Iris pigment epithelial cell (primary cell): ENCODE measurements at regions not wholly inside any gene's neighbourhood (a gene's known extent, or its start where the extent isn't known, plus 50 kb on each side); places are given as distances from the start of the nearest gene placed in this dataset.

Experiments used
- DNase-seq: peaks from one replicate; pipeline ENCODE4 v3.0.0-alpha.2; 2011; ENCODE audit warnings: low read depth

DNA sequence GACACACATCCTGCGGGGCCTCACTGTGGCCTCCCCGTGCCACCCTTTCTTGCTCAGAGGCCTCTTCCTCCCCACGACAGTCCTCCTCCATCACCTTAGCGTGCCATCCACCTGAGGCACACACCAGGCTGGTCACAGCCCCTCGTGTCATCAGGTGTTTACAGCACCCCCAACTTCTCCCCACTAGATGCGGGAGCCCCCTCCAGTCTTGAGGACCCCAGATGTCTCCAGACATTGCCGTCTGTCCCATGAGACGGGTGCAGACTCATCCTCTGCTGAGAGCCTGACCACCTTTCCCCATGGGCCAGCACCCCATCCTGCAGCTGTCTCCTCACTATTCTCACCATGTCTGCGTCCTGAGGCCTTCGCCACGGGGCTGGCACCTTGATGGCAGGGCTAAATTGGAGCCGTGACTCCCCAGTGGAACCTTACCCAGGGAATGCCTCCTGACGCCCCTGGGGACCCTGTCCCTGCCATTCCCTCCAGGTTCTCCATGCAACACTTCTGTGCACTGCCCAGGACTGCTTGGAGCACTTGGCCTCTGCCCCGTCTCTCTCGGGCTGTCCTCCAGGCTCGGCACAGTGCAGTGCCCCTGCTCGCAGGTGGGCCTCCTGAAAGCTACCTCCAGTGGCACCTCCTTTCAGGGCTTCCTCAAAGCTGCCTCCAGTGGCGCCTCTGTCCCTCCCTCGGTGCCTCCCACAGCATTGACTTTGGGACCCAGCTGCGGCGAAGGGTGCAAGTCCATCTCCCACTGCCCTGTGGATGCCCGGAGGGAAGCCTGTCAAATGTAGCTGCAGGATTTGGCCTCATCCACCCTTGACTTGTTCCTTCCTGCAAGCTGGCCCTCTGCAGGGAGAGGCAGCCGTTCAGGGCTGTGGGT lies 1386.8 kb downstream of the BRD1 start:
- DNase-seq: no peak

DNA sequence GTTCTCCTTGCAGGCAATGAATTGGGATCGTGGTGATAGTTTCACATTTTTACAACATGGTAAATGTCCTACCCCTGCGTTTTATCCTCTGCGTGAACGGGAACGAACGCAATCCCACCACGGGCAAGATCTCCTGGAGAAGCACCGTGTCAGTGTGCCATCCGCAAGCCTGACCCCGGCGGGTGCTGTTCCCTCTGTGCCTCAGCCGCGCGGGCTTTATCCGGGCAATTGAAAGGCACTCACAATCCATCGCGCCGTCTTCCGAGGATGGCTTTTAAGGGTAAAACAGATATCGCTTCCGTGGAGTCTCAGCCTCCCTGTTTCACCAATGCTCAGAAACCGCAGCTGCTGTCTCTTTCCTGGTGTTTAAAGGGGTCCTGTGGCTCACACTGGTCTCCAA lies 1387.5 kb downstream of the BRD1 start:
- DNase-seq: no peak

DNA sequence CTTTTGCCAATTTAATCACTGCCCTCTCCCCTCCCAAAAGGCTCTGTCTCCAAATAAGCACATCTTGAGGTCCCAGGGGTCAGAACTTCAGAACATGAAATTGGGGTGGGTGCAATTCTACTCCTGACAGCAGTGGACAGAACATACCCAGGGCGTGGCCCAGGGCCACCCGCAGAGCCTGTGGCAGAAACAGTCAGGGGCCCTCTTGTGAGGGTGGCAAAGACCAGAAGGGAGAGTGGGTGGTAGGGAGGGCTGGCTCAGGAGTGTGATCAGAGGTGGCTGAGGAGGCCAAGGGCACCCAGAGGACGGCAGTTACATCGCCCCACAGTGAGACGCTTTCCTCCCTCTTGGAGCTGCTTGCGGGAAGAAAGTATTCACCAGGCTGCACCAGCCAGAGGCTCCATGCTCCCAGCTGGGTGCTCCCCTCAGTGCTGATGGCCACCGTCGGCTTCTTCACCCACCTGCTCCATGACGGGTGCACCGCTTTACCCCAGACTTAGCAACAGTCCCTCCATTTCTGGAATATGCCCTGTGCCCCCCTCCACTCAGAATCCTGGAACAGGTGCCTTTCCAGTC lies 1388.0 kb downstream of the BRD1 start:
- no peak for DNase-seq

DNA sequence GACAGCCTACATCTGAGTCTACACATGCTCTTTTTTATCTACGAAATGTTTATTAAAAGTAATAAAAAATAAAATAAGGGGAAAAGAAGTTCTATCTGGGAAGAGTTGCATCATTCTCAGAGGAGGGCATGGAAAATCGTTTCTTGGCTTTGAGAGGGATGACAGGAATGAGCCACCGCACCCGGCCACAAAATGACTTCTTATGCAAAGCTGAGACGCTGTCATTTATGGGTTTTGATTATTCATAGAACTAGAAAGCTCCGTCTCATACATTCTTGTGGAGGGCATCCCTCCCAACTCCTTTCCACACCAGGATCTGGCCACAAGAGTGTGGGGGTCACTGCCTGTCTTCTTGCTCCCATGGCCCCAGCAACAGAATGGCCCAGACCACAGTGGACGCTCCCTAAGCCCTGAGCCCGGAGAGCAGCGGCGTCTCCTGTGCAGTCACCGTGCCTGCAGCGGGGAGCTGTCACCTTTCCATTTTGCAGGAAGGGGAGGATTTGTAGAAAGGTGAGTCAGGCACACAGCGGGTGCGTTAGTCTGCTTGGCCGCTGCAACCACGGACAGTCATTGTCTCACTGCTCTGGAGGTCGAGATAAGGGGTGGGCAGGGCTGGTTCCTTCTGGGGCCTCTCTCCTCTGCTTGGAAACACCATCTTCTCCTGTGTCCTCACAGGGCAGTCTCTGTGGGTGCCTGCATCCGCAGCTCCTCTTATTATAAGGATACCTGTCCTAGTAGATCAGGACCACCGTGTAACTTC lies 1388.7 kb downstream of the BRD1 start:
- DNase-seq: no peak

DNA sequence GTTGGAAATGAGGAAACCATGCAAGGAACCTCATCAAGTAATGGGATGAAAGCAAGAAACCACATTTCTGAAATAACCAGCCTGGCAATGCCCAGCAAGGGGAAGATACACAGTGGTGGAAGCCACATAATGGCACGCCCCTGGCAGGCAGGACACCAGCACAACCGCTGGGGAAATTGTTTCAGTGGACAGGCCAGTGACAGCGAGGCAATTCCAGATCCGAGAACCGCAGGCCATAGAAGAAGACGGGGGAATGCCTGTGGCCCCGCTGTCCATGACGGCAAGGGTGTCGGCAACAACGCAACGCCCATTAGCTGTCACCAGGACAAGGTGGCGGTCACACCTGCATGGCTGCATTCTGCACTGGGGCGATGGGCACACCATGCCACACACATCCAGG lies 1389.6 kb downstream of the BRD1 start:
- no peak for DNase-seq

DNA sequence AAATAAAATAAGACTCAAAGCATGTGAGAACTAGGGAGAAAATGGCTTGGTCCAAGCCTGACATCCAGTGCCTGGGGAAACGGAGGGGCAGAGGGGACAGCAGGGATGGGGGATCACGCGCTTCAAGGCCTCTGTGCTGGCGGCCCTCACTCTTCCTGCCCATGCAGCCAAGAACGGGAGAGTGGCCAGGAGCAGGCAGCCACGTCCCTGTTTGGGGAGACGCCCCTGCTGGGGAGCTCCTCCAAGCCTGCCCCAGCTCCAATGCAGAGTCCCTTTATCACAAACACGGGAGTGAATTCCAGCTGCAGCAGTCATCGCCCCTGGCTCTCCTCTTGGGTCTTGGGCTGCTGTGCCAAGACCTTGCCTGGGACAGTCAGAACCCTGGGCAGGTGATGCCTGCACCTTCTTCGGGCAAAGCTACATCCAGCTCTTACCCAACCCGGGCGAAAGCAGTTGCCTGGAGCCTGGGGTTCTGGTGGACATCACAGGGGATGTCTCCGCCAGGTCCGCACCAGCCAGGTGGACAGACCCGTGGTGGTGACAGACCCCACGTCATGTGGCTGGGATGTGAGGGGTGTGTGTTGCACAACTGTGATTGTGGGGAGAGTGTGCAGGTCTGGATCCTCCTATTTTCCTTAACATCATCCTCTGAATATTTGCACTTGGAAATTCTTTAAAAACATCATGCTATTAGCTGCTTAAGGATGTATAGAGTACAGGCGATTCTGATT lies 1391.3 kb downstream of the BRD1 start:
- no peak for DNase-seq

DNA sequence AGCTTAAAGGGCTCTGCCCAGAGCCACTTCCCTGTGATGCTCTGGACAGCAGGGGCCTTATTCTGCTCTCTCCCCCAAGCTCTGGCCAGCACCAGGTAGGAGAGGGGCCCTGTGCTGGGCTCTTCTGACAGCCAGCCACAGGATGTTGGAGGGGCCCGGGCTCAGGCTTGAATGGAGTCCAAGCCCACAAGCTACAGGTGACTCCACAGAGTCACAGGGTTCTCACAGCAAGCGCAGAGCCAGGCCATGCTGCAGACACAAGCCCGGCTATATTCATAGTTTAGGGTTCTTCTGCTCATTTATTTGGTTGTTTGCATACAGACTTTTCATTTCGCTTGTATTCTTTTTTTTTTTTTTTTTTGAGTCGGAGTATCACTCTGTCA lies 1392.8 kb downstream of the BRD1 start:
- DNase-seq: no peak

DNA sequence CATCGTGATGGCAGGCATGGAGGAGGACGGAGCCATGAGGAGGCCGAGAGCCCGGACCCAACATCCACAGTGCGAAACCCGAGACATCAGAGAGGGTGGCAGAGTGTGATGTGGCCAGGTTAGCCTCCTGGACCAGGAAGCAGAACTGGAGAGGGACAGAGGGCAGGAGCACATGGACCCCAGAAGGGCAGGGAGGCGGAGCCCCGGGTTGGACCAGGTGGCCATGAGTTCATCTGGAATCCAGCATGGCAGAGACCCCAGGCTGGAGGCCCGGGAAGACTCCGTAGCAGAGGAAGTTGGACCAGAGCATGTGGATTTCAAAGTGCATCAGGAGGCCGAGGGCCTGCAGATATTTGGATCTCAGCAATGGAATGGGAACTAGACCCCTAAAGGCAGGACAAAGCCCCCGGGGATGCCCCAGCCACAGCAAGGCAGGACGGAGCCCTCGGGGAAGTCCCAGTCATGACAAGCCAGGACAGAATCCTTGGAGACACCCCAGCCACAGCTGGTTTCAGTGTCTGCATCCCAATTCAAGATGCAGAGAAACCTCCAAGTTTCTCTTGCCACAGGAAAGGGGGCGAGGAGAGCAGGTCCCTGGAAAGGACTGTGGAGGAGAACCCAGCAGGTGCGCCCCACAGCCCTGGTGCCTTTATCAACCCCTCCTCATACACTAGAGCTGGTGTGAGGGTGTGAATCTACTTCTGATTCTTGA lies 1393.4 kb downstream of the BRD1 start:
- DNase-seq: no peak

DNA sequence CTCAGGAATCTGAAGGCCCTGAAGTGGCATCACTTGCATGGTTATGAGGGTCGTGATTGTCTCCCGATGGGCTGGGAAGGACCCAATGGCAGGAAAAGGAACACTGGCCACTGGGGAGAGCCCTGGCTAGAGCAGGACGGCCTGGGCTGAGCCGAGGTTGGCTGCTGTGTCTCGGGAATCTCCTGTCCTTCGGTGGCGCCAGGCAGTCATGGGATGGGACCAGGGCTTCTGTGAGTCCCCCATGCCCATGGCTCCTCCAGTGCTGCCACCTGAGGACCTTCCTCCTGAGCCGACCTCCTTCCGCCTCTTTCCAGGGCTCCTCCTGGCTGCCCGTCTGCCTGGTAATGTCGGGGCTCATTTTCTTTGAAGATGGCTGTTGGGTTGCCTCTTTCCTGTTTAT lies 1394.0 kb downstream of the BRD1 start:
- no peak for DNase-seq

DNA sequence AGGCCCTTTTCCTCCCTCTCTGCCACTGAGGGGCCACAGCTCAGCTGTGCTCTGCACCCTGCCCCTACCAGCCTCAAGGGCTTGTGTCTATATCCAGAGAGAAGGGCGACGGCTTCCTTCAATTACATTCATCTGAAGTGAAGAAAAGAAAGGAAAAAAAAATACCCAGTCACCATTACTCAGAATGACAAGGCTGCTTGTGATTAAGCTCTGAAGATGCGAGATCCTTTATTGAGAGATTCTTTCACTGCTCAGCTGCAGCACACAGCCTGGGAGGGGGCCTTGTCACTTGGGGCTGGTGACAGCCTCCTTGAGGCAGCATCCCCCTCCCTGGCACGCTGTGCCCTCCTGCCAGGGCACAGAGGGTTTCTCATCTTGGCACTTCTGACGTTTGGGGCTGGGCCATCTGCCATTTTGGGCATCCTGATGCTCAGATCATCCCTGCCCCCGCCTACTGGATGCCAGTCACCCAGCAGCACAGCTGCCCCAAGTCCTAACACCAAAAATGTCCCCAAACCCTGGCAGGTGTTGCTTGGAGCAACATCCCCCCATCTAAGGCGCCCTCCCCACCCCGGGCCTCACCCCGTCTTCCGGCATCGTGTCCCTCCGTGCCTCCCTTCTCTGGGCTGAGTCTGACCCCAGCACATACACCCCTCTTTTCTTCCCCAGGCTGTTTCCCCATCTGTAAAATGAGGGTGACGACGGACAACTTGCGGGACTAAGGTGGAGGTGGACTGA lies 1394.7 kb downstream of the BRD1 start:
- no peak for DNase-seq

DNA sequence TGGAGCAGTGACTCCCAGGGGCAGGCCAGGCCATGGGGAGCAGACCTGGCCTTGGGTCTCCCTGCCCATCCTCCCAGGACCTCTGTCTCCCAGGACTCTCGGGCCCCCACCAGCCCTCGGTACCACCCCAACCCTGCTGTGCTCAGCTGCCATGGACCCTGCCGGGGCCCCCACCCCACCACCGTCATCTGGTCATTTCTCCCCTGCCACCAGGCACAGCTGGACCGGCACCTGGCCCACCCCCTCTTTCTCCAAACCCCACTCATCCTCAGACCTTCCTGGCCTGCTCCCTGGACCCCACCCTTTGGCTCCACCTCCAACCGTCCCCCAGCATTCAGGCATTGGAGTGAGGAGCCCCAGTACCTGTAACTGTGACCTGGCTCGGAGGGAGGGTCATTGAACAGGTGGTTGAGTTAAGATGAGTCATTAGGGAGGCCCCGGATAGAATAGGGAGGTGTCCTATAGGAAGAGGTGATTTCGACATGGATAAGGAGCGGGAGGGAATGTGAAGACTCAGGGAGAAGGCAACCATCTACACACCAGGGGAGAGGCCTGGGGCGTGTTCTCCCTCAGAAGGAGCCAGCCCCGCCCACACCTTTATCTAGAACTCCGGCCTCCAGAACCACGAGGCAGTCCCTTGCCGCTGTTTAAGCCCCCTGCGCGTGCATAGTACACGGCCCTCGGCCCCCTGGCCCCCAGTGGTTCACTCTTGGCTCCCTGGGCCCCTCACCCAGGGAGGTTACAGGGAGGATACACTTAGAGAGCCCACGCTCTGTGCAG lies 1395.9 kb downstream of the BRD1 start:
- DNase-seq: no peak

DNA sequence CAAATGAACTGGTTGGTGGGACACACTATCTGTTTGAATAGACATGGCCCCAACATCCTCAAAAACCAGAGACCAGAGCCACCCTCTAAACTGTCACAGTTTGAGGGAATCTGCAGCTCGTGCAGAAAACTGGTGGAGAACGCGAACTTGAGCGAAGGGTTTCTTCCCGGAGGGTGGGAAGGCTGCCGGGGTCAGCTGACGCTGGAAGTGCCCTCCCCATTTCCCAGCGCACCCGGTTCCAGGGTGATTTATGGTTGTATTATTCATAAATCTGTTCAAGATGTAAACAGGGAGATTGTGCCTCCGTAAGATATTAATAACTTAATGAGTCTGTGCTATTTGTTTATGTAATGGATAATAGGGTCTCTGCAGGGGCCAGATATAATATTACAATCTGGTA lies 1396.7 kb downstream of the BRD1 start:
- DNase-seq: no peak

DNA sequence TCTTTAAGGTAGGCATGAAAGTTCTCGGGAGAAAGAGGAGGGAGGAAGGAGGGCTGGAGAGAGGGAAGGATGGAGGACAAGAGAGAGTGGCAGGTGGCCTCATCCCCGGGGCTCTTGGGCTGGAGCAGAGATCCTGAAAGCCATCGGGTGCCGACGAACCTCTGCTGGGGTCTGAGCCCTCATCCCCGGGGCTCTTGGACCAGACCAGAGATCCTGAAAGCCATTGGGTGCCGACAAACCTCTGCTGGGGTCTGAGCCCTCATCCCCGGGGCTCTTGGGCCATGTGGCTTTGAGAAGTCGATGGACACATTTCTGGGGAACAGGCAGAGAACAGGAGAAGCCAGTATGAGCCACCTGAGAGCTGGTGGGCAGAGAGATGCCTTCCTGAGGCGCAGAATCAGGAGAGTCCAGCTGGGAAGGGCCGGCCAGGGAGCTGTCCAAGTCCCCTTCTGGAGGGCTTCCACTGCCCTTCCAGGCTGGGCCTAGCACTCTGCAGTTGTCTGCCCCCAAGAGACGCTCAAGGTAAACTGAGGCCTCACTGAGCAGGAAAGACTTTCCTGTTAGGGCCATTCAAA lies 1398.1 kb downstream of the BRD1 start:
- no peak for DNase-seq

DNA sequence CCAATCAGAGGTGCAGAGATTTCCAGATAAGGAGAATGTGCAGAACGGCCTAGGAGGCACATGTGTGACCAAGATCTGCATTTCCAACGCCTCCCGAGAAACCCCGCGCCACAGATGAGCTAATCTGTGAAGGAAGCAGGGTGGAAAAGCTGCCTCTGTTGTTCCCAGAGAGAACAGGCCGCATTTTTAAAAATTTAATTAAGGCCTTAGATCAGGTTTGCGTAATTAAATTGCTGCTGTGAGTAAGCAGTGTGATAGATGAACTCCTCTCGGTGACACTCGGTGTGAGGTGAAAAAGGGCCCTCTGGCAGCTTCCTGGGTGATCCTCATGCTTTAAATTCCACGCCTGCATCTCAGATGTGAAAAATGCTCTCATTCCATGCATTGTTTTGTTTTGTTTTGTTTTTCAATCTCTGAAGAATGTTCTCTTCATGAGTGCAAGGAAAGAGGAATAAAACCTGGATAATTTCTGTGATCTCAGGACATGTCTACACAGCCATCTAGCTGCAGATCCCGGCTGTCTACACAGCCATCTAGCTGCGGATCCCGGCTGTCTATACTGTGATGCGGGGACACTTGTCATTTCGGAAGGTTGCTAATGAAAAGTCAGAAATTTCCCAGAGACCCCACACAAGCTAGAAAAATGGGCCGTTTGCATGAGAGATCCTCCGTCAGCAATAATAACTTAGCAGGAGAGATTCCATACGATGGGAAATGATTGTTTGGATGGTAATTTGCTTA lies 1398.9 kb downstream of the BRD1 start:
- peak; percentile 4 for DNase-seq

DNA sequence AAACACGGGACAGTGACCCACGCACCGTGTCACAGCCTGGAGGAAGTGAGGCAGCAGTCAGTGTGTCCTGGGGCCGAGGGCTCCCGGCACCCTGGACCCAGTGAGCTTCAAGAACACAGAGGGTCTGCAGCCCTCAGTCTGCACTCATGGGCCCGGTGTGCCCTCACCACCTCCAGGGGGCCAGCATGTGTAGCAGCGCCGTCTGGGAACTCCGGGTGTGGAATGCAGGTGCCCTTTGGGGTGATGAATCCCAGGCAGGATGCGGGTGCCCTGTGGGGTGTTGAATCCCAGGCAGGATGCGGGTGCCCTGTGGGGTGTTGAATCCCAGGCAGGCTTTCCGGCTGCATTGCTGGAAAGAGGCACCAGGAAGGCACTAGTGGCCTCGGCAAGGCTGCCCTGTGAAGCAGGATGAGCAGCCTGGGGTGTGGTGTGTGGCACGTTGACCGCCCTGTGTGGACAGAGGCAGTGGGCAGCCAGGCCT lies 1399.9 kb downstream of the BRD1 start:
- DNase-seq: no peak

DNA sequence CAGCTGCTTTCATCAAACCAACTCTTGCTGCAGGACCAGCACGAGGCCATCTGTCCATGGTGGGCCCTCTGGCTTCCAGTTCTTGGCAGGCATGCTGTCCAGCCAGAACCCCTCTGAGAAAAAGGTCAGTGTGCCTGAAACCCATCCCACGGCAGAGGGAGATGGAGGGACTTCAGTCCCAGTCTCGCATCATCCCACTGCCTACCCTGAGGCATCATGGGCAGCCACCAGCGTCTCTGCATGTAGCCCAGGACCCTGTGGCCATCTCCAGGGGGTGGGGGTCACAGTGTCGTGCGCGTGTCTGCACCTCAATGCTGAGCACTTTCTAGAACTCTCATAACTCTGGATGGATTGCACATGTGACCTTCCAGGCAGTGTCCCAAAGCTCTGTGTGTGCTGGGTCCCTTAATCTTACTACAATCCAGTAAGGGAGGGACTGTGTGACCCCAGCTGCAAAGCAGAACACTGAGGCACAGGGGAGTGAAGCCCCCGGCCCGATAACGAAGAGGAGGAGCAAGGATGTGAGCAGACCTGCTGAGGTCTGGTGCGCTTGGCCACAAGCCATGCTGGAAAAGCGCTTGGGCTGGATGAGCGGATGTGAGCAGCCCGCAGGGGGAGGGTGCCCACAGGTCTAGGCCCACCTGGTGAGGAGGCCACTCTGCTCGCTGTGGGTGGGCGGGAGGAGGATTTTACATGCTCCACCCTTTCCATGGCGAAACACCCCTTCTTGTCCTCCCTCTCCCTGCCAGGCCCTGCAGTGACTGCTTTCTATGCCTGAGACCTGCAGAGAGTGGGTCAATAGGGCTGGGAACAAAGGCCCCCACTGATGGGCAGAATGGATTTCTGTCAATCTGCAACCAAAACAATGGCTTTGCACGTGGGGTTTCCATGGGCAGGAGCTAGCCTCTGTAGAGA lies 1401.0 kb downstream of the BRD1 start:
- no peak for DNase-seq

DNA sequence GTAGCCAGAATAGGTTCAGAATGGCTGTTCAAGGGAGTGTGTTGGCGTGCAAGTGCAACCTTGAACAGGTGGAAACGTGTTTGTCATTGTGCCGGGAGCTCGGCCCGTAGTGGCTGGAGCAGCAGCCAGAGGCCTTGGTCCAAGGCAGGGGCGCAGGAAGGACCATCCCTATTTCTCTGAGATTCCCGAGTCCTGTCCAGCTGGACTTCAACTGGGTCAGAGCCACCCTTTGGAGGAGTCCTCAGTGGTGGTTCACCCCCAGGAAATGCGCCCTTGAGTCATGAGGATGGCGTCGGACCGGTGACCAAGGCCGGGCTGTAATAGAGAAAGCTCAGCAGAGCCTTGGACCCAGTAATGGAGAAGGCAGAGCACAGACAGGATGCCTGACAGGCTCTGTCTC lies 1402.0 kb downstream of the BRD1 start:
- no peak for DNase-seq

DNA sequence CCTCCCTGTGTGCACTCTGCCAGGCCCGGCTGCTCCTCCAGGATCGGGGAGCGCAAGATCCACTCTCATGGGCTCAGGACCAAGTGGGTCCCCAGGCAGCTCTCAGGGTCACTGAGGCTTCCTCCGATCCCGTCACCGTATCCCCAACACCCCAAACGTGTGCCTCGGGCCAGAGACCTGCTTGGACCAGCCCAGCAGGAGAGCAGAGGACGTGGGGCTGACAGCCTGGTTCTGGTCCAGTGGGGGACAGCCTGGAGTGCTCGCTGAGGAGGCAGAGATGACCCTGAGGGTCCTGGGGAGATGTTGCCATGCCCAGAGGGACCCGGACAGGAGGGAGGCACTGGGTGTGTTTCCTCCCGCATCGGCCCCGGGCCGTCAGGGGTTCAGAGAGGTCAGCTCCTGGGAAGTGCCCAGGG lies 1402.6 kb downstream of the BRD1 start:
- DNase-seq: no peak
